Right cardiac atrium (tissue), 5 donors: ENCODE measurements at regions not wholly inside any gene's neighbourhood (a gene's known extent, or its start where the extent isn't known, plus 50 kb on each side); places are given as distances from the start of the nearest gene placed in this dataset.

Source experiments
- ATAC-seq, 2 donors: fragments of 200-7000 bp; cut with Tn5 transposase; one replicate each; pipeline versions ENCODE4 v1.8.0 to v1.9.1; 2020; ENCODE audit warnings: moderate library complexity in 2 of 2, mild to moderate bottlenecking in 1 of 2
- DNase-seq, 3 donors: peaks; one replicate each; pipeline ENCODE4 v3.0.0-alpha.2; 2020
- H3K27ac ChIP-seq: one replicate; pipeline ENCODE4 v1.5.1; 2013; ENCODE audit warnings: mild to moderate bottlenecking, low read length, control low read depth, moderate library complexity
- H3K27me3 ChIP-seq: one replicate; pipeline ENCODE4 v1.6.1; 2013; ENCODE audit not compliant: control insufficient read depth, insufficient read depth
- H3K4me1 ChIP-seq: one replicate; pipeline ENCODE4 v1.6.1; 2013; ENCODE audit warnings: low read length; ENCODE audit not compliant: control insufficient read depth, insufficient read depth
- H3K4me3 ChIP-seq: one replicate; pipeline ENCODE4 v1.5.1; 2013; ENCODE audit warnings: low read length, control low read depth
- H3K9me3 ChIP-seq: one replicate; pipeline ENCODE4 v1.6.1; 2013; ENCODE audit warnings: low read length; ENCODE audit not compliant: control insufficient read depth
- WGBS: extraction: QIAGEN DNeasy Blood & Tissue Kit; methylation state at CpG from one replicate; pipeline ENCODE4 v1.1.7; 2013; 5-methylcytosine and 5-hydroxymethylcytosine counted together
- intact Hi-C, 4 donors: fragments of 100-400 bp; cut with DNase I; formaldehyde crosslinking; loops; one replicate each; pipeline versions ENCODE4 v1.11.0 to v1.14.0; 2022 to 2023
- donor health status: healthy with polysubstance abuse.
- donor health status: DM: no; HTN: yes; CAD: no.
- donor health status: DM: no; HTN: no; CAD: no.
- donor health status: DM: no; HTN: yes; CAD: no; lungs with severe emphysema.
- donor health status: DM: yes; HTN: yes; CAD: no.

DNA sequence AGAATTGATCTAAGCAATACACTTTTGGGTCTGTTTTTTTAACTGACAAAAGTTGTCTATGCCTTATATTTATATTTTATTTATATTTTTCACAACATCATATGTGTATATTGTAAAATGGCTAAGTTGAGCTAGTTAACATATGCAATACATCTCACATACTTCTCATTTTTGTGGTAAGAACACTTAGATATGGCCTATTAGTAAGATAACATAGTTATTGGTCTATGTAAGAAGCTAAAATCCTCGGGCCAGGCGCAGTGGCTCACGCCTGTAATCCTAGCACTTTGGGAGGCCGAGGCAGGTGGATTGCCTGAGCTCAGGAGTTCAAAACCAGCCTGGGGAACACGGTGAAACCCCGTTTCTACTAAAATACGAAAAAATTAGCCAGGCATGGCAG, 275.6 kb upstream of the ID2 start:
- Histone ChIP-seq H3K27ac (no peak overlapping the region), H3K4me1 (peaks cover 3% of the 10 kb centered on the region), H3K9me3 (no peaks in the 10 kb centered on the region), H3K27me3 (no peaks in the 10 kb centered on the region), H3K4me3 (no peak overlapping the region)
- WGBS, result 77% methylated on average over 7 of the region's 7 CpGs
- no peak for DNase-seq
- intact Hi-C loops, result no loop called here
- ATAC-seq, result no peak

DNA sequence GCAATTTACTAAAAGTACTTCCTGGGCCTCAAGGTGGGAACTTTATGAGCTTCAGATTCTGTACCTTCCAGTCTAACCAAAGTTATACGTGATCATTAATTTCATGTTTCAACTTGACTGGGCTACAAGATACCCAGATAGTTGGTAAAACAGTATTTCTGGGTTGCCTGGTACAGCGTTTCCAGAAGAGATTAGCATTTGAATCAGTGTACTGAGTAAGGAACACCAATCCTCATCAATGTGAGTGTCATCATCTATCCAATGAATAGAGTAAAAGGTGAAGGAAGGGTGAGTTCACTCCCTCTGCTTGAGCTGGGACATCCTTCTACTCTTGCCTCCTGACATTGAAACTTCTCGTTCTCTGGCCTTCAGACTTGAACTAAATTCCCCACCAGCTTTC, 274.5 kb upstream of the ID2 start:
- Histone ChIP-seq H3K9me3 (no peaks in the 10 kb centered on the region), H3K4me3 (no peak overlapping the region), H3K4me1 (peaks cover 6% of the 10 kb centered on the region), H3K27me3 (no peaks in the 10 kb centered on the region), H3K27ac (no peak overlapping the region)
- intact Hi-C loops, result no loop called here
- DNase-seq (no peak), ATAC-seq (no peak)
- WGBS, result 98% methylated on average over 3 of the region's 3 CpGs

DNA sequence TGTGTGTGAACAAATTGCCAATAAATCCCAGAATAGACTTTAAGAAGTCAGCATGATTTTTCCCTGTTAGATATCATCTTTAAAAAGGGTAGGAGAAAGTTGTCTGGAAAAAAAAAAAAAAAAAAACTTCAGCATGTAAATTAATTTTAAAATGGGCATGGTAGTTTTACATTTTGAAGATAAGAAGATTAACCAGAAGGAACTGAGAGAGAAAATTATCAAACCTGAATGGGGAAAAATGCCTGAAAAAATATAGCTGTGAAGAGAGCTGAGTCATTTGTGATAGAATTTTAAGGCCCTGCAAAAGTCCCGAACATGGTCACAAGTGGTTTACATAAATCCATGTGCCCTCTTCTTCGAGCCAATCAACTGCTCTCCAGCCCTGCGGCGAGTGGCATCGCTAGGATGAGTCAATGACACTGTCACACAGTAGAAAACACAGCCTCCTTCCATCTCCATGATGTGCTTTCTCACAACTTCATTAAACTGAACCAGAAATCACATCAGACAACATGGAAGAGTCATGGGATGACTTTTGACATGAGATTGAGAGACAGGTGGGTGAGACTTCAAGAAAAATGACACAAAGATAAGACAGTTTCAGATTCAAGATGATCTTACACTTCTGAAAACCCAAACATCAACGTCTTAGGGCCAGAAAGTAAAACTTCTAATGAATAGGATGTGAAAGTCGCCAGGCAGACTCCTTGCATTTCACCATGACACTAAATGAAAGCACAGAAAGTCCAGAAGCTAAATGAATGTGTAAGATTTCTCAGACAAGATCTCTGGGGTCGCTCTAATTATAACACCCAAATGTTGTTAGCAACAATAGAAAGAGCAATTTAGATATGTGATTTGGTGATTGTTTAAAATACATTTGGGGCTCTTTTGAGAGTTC, 273.0 kb upstream of the ID2 start:
- peaks cover 8% of the 10 kb centered on the region for H3K4me1 ChIP-seq
- no peaks in the 10 kb centered on the region for H3K9me3 ChIP-seq
- DNase-seq (no peak), ATAC-seq (no peak)
- WGBS, result 88% methylated on average over 8 of the region's 8 CpGs
- intact Hi-C loops, result no loop called here
- no peak overlapping the region for H3K4me3 ChIP-seq
- no peaks in the 10 kb centered on the region for H3K27me3 ChIP-seq
- no peak overlapping the region for H3K27ac ChIP-seq

DNA sequence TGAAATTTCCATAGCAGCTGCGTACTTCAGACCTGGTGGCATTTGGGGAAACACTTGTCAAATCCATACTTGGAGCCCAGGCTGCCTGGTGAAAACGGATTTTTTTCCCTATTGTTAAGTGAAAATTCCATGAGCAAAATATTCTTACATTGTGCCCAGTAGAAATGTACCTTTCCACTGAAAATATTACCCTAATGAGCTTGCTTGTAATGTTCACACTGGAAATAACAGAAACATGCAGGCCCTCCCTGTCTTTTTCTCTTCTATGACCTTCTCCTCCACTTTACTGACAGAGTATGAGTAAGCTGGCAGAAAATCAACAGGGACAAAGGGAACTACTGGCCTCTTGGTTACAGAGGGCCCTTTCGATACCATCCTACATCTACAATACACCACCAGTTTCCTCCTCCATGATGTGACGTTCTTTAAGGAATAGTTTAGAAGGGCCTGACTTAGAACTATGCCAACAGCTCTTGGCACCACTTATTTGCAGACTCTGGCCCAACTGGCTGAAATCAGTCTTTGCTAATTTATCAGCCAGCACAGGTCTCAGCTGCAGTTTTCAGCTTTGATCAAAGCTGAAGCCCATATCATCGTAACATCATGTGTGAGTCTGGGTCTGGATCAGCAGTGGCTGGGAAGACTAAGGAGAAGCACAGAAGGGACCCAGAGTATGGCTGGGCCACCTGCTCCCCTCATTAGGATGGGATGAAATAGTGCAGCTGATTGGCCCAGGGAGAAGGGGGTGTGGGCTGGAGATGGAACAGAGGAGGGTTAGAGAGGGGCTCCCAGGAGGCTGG, 272.2 kb upstream of the ID2 start:
- H3K27me3 ChIP-seq, result no peaks in the 10 kb centered on the region
- intact Hi-C loops, result no loop called here

DNA sequence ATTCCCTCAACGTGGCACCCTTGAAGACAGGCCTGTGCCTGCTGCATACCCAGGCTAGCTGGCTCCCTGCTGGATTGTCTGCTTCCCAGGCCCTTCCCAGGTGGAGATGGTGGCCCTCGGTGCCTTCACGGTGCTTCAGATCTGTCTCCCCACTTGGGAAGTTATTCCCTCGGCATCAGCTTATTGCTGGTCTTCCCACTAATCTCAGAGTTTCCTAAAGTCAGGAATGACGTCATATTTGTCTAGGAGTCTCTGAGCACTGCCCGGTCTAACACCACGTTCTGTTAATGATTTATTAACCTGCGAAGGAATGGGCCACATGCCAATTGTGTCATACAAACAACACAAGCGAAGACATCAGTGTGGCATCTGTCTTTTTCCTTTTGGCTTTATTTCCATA, 269.8 kb upstream of the ID2 start:
- Histone ChIP-seq H3K27ac (peak overlapping the region; percentile 37), H3K27me3 (no peaks in the 10 kb centered on the region), H3K4me1 (peaks cover 8% of the 10 kb centered on the region), H3K4me3 (no peak overlapping the region), H3K9me3 (no peaks in the 10 kb centered on the region)
- no peak for DNase-seq
- 54% methylated on average over 9 of the region's 9 CpGs for WGBS
- intact Hi-C loops, result no loop called here
- peak; percentile 34 to 59 for ATAC-seq

More for the DNA sequence above, 272.2 kb upstream of the ID2 start:
- Histone ChIP-seq H3K9me3 (no peaks in the 10 kb centered on the region), H3K4me1 (peaks cover 8% of the 10 kb centered on the region), H3K4me3 (no peak overlapping the region), H3K27ac (no peak overlapping the region)
- no peak for DNase-seq
- WGBS, result 70% methylated on average over 5 of the region's 5 CpGs
- ATAC-seq, result peak in 1 of 2 donors; percentile 63

DNA sequence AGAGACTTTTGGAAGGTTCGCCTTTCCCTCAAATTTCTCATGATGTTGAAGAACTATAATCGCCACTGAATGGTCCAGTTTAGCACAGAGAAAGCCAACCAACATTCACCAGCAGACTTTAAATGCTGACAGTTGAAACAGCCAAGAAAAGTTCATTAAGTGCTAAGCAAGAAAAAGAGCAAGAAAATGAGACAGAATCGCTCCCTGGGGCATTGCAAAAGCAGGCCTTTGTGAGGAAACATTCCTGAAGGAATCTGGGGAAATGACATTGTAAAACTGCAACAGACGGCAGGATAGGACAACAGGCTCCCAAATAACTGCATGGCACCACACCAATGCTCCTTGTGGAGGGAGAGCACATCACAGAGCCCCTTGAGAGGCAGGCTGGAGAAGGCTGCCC, 269.3 kb upstream of the ID2 start:
- DNase-seq (peak; percentile 76 to 89 (median 83)), ATAC-seq (peak; percentile 77 to 88)
- Histone ChIP-seq H3K27me3 (no peaks in the 10 kb centered on the region), H3K4me3 (no peak overlapping the region), H3K9me3 (no peaks in the 10 kb centered on the region), H3K27ac (peak overlapping the region; percentile 31), H3K4me1 (peaks cover 8% of the 10 kb centered on the region)
- intact Hi-C loops, result no loop called here
- 36% methylated on average over 4 of the region's 4 CpGs for WGBS

DNA sequence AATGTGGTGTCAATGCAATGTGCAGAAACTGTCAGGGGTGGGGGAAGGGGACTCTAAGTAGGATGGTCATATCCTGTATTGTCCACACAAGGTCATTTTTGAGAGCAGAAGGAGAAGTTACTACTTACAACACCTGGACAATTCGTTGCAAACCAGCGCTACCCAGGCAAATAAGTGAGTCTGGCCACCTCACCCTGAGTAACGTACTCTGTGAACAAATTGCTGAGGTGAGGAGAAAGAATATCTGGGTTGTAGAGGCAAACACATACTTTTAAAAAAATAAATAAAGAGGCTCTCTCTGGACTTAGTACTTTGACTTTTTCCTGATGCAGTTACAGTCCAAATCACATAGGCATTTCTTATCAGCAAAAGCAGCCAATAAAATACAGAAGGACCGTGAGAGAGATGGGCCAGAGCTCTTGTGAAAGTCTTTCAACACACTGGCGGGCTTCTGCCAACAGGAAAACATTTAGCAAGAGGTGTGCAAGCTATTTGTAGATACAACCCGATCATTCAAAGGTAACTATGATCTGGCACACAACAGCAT, 268.2 kb upstream of the ID2 start:
- Histone ChIP-seq H3K9me3 (no peaks in the 10 kb centered on the region), H3K27ac (no peak overlapping the region), H3K27me3 (no peaks in the 10 kb centered on the region), H3K4me1 (peaks cover 8% of the 10 kb centered on the region), H3K4me3 (no peak overlapping the region)
- peak in 1 of 2 donors; percentile 12 for ATAC-seq
- 50% methylated on average over 6 of the region's 6 CpGs for WGBS
- DNase-seq, result no peak
- intact Hi-C loops, result no loop called here

DNA sequence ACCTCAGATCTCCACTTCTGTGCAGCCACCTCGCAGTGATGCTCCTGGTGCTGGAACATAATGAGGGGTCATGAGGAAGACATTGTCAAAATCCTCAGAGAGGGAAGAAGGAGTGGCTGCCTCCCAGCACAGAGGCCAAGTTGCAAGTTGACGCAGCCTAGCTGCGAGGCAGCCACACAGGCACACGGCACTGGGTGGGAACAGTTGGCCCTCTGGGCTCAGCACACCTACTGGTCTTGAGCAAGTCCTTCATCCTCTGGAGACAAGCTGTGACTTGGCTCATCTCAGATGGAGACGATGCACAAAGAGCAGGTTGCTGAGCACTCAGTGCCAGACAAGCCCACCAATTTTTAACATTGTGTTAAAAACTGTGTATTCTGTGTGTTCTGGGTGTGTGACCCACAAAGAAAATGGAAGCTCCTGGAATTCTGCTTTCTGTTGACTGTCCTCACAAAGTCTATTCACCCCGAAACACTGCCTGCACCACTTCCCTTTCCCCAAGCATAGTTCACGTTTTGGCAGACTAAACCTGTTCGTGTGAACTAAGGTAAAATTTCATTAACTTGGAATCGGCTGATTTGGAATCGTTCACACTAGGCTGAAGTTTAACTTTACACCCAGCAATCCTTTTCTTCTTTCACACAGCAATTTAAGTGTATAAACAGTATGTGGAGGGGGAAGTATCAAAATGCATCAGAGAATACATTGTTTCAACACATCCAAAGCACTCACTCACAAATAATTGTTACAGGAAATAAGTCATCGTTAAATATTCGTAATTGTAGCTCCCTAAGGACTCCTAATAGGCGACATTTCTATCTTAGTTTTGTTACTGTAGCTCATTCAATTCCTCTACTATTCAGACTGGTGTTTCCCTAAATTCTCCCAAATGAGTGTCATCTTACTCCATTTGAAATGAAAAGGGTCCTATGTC, 266.6 kb upstream of the ID2 start:
- Histone ChIP-seq H3K4me1 (peaks cover 4% of the 10 kb centered on the region), H3K27ac (no peak overlapping the region), H3K4me3 (no peak overlapping the region), H3K9me3 (no peaks in the 10 kb centered on the region), H3K27me3 (no peaks in the 10 kb centered on the region)
- DNase-seq (no peak), ATAC-seq (no peak)
- intact Hi-C loops, result no loop called here
- WGBS, result 68% methylated on average over 13 of the region's 13 CpGs

DNA sequence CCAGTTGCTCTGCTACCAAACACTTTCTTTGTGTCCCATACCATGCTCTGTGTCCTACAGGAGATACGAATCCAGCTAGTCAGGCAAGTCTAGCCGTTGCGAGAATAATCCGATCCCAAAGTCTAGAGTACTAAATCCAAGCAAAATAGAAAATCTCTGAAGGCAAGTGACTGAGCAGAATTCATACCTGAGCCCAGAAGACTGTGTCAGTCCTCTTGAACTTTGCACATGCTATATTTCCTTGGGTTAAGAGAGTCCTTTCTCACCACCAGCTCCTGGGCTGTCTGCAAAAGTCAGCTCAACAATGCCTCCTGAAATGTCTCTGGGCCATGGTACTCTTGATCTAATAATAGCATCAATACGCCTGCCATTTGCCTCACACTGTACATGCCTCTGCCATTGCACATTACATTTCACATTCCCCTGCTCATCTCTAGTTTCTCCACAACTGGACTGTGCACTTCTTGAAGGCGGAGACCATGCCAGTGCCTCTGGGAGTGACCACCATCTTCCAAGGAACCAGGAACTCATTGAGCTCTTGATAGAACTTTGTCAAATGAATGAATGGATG, 265.8 kb upstream of the ID2 start:
- Histone ChIP-seq H3K27ac (no peak overlapping the region), H3K27me3 (no peaks in the 10 kb centered on the region), H3K4me1 (peaks cover 4% of the 10 kb centered on the region), H3K4me3 (no peak overlapping the region), H3K9me3 (no peaks in the 10 kb centered on the region)
- no peak for DNase-seq
- 93% methylated on average over 6 of the region's 6 CpGs for WGBS
- intact Hi-C loops, result no loop called here
- no peak for ATAC-seq
